ENCODE measurements at regions not wholly inside any gene's neighbourhood (a gene's known extent, or its start where the extent isn't known, plus 50 kb on each side); places are given as distances from the start of the nearest gene placed in this dataset.

GRCh38 chr2:8567469-8568260 is 114.2 kb upstream of the ID2 start:
- no peak for DNase-seq (ENCODE audit: low read depth in 2 of 2)

DNA sequence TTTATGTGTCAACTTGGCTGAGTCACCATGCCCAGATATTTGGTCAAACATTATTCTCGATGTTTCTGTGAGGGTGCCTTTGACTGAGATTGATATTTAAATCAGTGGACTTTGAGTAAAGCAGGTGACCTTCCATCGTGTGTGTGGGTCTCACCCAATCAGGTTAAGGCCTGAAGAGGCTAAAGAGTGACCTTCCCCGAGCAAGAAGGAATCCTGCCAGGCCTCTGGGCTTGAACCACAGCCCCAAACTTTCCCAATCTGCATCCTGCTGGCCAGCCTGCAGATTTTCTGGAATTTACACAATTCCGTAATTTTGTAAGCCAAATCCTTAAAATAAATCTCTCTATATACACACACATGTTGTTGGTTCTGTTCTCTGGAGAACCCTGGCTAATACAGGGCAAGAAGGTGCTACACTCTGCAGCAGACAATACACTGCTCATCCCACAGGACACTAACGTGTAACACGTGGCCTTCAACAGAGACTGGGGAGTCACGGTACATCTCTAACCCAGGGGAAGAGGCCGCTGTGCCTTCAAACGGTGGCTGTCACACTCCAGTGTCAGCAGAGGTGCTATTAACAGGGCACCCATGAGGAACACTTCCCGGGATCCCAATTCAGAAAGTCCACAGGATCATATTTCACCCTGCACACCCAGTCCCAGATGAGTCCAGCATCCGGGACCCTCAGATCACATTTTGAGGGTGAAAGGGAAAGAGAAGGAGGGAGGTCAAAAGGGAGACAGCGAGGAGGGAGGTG is 113.1 kb upstream of the ID2 start:
- no peak for DNase-seq (ENCODE audit: low read depth in 2 of 2)

- no peak for DNase-seq (ENCODE audit: low read depth in 2 of 2)
Measured at GRCh38 chr2:8569332-8569930, 112.4 kb upstream of the ID2 start.

- DNase-seq (ENCODE audit: low read depth in 2 of 2): no peak
Measured at GRCh38 chr2:8570637-8571036, 111.2 kb upstream of the ID2 start.

GRCh38 chr2:8571301-8571791 is 110.5 kb upstream of the ID2 start:
- DNase-seq (ENCODE audit: low read depth in 2 of 2): no peak

DNA sequence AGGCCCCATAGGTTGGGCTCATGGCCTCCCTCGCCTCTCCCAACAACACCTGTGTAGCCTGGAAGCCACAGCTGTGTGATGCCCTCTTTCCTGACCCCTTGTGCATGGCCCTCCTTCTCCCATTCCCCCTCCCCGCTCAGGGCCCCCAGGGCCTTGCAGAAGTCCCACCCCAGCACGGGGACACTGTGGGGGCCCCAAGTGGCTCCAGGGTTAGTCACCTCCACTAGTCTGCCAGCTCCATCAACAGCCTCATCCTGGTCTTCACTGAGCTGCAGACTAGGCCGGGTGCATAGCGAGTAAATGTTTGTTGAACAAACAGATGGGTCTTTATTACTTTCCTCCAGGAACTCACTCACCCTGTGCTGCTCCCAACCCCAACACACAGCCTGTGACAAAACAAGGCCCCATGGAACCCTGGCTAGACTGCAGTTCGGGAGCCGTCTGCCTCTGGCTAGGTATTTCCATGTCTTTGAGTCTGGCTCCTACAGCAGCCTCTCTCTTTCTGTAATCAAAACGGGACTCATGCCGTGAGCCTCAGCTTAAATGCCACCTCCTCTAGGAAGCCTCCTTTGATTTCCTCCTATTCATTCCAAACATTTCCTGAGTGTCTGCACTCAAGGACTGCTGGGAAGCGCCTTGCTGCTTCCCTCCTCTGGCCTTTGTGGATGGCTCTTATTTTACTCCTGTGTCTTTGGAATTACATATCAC is 109.9 kb upstream of the ID2 start:
- DNase-seq (ENCODE audit: low read depth in 2 of 2): no peak

GRCh38 chr2:8572712-8573233 is 109.1 kb upstream of the ID2 start:
- DNase-seq (ENCODE audit: low read depth in 2 of 2): no peak

- no peak for DNase-seq (ENCODE audit: low read depth in 2 of 2)
Measured at GRCh38 chr2:8573234-8573941, 108.5 kb upstream of the ID2 start.

DNA sequence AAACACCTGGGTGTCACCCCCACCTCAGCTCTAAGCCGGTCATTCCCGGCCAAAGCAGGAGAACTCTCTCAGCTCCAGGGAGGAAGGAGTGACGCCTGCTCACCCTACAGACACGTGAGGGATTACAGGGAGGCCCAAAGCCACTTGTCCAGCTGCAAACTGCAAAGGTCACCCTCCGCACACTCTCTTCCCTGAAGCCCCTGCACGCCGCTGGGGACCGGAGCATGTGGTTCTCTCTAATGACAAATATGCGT is 108.0 kb upstream of the ID2 start:
- no peak for DNase-seq (ENCODE audit: low read depth in 2 of 2)

- no peak for DNase-seq (ENCODE audit: low read depth in 2 of 2)
Measured at GRCh38 chr2:8574196-8575037, 107.4 kb upstream of the ID2 start.

DNA sequence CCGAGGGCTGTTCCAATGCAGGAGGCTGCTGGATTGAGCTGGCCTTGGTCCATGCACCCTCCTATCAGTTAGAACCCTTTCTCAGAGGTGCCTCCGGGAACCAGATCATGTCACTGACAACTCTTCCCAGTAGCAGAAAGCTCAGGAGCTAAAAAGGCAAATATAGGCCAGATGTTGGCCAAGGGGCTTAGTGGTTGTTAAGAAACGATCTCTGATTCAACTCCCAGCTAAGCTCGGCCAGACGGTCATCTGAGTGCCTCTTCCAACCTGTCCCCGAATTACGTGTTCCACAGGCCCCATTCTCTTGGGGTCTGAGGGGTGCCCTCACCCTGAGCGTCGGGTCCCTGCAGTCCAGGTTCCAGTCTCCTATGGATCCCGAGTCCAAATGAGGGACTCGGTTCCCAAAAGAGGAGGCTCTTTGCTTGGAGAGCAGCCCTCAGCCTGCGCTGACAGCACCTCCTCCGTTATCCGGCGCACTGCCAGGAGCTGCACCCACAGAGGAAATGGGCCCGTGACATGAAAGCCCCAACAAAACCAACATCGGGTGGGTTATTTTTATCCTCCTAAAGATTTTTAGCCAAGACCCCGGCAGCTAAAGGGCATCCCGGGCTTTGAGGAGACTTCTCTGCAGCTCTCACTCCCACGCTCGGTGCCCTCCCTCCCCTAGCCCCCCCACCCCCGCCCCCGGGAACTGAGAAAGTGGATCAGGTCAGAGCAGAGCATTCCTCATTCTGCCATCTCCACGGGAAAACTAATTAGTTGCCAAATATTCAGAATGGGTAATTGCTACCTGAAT is 106.6 kb upstream of the ID2 start:
- no peak for DNase-seq (ENCODE audit: low read depth in 2 of 2)

- no peak for DNase-seq (ENCODE audit: low read depth in 2 of 2)
Measured at GRCh38 chr2:8575834-8576423, 105.9 kb upstream of the ID2 start.

- DNase-seq (ENCODE audit: low read depth in 2 of 2): peak in 1 of 2 donors; percentile 34
Measured at GRCh38 chr2:8576525-8577167, 105.2 kb upstream of the ID2 start.

DNA sequence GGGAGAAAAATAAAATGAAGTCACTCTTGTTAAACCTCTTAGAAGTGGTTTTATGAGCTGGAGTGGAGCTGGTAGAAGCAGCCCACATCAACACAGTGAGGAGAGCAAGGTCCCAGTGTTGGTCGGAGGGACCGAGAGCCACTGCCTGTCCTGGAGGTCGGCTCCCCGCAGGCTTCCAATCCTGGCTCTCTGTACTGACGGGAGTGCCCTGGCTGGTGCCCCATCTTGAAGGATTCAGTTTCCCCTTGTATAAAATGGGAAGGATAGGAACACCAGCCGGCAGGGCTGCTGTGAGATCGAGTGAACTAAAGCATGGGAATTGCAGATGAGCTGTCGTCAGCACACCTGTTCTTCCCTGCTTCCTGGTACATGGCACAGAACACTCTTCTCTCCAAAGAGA is 104.3 kb upstream of the ID2 start:
- DNase-seq (ENCODE audit: low read depth in 2 of 2): no peak

DNA sequence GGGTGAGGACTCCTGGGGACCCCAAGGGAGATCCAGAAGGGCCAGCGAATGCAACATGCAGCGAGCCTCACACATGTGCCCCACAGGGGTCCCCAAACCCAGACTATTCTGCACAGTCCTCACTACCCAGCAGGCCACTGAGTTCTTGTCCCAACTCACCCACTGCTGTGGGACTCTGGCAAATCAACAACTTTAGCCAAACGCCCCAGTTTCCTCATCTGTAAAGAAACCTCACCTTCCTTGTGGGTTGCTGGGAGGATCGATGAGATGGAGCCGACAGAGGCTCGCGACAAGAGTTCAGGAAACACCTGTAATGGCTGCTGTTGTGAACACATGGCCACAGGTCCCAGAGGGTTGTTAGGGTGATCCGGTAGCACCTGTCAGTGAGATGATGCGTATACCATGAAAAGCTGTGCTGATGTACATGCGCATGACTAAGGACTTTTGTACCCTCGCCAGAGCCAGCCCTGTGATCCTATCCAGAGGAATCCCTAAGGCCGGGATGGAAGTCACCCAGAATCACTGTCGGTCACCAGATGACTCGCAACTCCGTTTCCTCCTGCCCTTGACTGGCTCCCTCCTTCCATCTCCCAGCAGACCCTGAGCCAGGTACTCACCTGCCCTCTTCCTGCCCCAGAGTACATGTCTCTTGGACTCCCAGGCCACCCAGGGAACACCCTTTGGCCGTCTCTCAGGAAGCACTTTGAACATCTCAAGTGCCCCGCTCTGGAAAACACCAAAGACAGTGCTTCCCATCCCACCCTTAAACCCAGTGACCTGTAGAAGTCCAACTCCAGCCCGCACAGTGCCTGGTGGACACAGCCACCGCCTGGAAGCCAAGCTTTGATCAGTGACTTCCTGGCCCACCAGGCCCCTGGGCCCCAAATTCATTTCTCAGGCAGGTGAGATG is 103.3 kb upstream of the ID2 start:
- no peak for DNase-seq (ENCODE audit: low read depth in 2 of 2)

- DNase-seq (ENCODE audit: low read depth in 2 of 2): no peak
Measured at GRCh38 chr2:8579485-8580085, 102.3 kb upstream of the ID2 start.
